Muscle of arm (tissue), 1 donor: ENCODE measurements at regions not wholly inside any gene's neighbourhood (a gene's known extent, or its start where the extent isn't known, plus 50 kb on each side); places are given as distances from the start of the nearest gene placed in this dataset.

Source experiments
- DNase-seq: peaks from one replicate; pipeline ENCODE4 v3.0.0-alpha.2; 2013

- DNase-seq = no peak
Measured at GRCh38 chr1:55276671-55277376, 61.7 kb upstream of the USP24 start.

GRCh38 chr1:55275941-55276341 lies 60.8 kb upstream of the USP24 start:
- no peak for DNase-seq

DNA sequence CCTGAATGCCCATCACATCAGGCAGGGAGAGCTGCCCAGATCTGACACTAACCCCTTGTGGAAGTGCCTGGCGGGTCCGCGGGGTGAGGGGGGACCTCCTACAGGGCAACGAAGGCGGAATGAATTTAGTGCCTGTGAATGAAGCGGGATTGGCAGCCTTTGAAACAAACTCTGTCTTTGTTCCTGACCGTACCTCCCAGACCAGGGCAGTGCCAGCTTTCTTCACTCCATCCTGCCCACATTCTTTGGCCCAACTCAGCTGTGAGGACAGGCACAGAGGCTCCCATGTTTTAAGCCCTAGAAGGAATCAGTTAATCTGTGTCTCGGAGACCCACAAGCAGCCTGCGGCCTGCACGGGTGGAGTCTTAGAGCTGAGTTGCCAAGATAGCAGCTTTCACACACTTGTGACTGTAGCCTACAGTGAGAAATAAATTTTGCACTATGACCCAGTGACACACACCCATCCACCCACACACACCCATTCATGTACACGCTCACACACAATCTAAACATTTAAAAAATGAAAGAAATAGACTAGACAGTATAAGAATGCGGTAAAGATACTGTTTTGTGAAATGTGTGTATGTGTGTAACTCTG lies 60.1 kb upstream of the USP24 start:
- DNase-seq = no peak

- no peak for DNase-seq
Measured at GRCh38 chr1:55272994-55273393, 57.8 kb upstream of the USP24 start.
